T1000 (cell line): ENCODE measurements at regions not wholly inside any gene's neighbourhood (a gene's known extent, or its start where the extent isn't known, plus 50 kb on each side); places are given as distances from the start of the nearest gene placed in this dataset.

Source experiments
- DNase-seq: peaks from one replicate; lab custom pipeline; 2025; ENCODE audit warnings: mixed read lengths; lab: John Stamatoyannopoulos, UW

GRCh38 chr18:51726614-51727013 lies 529.1 kb upstream of the MEX3C start:
- no peak for DNase-seq

GRCh38 chr18:51727780-51728179 lies 530.3 kb upstream of the MEX3C start:
- no peak for DNase-seq

GRCh38 chr18:51731070-51731469 lies 533.6 kb upstream of the MEX3C start:
- no peak for DNase-seq

GRCh38 chr18:51734576-51734975 lies 537.1 kb upstream of the MEX3C start:
- no peak for DNase-seq

- no peak for DNase-seq
Measured at GRCh38 chr18:51739044-51739666, 541.7 kb upstream of the MEX3C start.

GRCh38 chr18:51751901-51752300 lies 554.4 kb upstream of the MEX3C start:
- DNase-seq = peak; percentile 2

GRCh38 chr18:51753365-51754057 lies 556.0 kb upstream of the MEX3C start:
- DNase-seq = no peak

- no peak for DNase-seq
Measured at GRCh38 chr18:51754566-51754965, 557.1 kb upstream of the MEX3C start.

- no peak for DNase-seq
Measured at GRCh38 chr18:51757255-51757924, 559.9 kb upstream of the MEX3C start.

- no peak for DNase-seq
Measured at GRCh38 chr18:51762373-51762772, 564.9 kb upstream of the MEX3C start.

GRCh38 chr18:51765606-51766360 lies 568.3 kb upstream of the MEX3C start:
- DNase-seq = no peak

- DNase-seq = no peak
Measured at GRCh38 chr18:51767293-51767692, 569.8 kb upstream of the MEX3C start.

- DNase-seq = no peak
Measured at GRCh38 chr18:51778115-51778514, 561.9 kb upstream of the DCC start.

- DNase-seq = no peak
Measured at GRCh38 chr18:51789871-51790270, 550.1 kb upstream of the DCC start.

- DNase-seq = no peak
Measured at GRCh38 chr18:51801514-51801913, 538.5 kb upstream of the DCC start.

GRCh38 chr18:51802569-51803428 lies 537.2 kb upstream of the DCC start:
- DNase-seq = no peak

GRCh38 chr18:51807336-51807735 lies 532.7 kb upstream of the DCC start:
- DNase-seq = no peak

GRCh38 chr18:51811883-51812282 lies 528.1 kb upstream of the DCC start:
- DNase-seq = no peak

GRCh38 chr18:51813740-51814139 lies 526.3 kb upstream of the DCC start:
- DNase-seq = no peak

- DNase-seq = no peak
Measured at GRCh38 chr18:51821610-51822009, 518.4 kb upstream of the DCC start.

- DNase-seq = no peak
Measured at GRCh38 chr18:51824746-51825145, 515.3 kb upstream of the DCC start.

- no peak for DNase-seq
Measured at GRCh38 chr18:51833850-51834249, 506.1 kb upstream of the DCC start.
